Hindlimb muscle (tissue), 1 donor: ENCODE measurements at regions not wholly inside any gene's neighbourhood (a gene's known extent, or its start where the extent isn't known, plus 50 kb on each side); places are given as distances from the start of the nearest gene placed in this dataset.
"Not testable (repeated sequence)": the region's sequence is repeated elsewhere in the genome, so short reads cannot be mapped to it uniquely, and the experiment has no call there.

Experiments
- DNase-seq: peaks from one replicate; pipeline ENCODE4 v3.0.0-alpha.2; 2013

- no peak for DNase-seq
Observed at GRCh38 chr17:31798205-31798724, 60.8 kb downstream of the COPRS start.

- not testable (repeated sequence) for DNase-seq
Observed at GRCh38 chr17:31795941-31796340, 63.1 kb downstream of the COPRS start.

- DNase-seq = no peak
Observed at GRCh38 chr17:31794111-31794510, 64.9 kb downstream of the COPRS start.

DNA sequence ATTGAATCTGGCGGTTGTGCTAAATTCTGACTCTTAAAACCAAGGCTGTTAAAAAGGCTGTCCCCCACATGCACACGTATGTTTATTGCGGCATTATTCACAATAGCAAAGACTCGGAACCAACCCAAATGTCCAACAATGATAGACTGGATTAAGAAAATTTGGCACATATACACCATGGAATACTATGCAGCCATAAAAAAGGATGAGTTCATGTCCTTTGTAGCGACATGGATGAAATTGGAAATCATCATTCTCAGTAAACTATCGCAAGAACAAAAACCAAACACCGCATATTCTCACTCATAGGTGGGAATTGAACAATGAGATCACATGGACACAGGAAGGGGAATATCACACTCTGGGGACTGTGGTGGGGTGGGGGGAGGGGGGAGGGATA, 65.4 kb downstream of the COPRS start:
- not testable (repeated sequence) for DNase-seq

DNA sequence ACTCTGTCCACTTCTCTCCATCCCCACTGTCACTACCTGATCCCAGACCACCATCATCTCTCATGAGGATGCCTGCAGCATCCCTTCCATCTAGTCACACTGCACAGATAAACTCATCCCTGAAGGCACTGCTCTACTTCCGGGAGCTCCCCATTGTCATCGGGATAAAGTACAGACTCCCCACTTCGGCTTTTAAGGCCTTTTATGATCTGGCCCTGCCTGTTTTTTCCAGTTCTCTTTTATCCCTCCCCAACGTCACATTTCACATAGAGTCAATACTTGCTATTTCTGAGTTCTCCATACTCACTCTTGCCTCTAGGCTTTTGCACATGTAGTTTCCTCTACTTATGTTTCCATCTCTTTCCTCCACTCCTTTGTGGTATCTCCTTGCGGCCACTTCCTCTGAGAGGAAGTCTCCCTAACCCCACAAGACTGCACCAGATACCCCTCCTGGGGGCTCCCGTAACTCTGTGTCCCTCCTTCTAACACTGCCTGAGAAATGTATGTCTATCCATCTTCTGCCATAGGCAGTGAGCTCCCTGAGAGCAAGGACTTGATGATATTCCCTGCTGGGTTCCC, 66.9 kb downstream of the COPRS start:
- no peak for DNase-seq

DNA sequence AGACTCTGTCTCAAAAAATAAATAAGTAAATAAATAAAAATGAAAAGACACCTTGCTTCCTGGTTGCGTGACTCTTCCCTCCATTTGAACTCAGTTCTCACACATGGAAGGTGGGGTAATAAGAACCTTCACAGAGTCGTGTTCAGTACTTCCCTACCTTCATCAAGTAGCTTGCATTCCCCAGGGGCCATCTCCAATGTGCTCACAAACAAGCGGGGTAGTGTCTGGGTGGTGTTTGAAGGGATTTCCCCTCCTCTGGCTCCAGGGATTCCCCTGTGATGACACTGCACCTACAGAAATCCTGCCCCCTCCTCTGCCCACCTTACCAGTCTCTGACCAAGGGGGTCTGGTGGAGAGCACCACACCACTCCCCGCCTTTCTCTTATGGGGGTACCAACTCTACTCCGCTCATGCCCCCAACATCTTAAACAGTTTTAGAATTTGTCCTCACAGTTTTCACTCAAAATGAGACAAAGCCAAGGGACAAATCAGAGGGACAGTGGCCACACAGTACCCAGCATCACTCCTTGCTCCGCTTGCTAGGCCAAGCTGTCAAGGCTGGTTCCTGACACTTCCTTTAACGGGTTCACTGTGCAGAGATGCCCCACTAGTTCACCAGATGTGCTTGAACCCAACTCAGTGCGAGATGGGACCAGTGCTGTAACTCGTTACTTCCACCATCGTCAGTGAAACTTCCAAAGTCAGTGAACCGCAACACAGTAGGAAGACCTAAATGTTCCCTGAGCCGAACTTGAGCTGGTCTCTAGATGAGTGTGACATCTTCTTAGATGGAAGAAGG, 69.1 kb downstream of the COPRS start:
- DNase-seq = no peak

DNA sequence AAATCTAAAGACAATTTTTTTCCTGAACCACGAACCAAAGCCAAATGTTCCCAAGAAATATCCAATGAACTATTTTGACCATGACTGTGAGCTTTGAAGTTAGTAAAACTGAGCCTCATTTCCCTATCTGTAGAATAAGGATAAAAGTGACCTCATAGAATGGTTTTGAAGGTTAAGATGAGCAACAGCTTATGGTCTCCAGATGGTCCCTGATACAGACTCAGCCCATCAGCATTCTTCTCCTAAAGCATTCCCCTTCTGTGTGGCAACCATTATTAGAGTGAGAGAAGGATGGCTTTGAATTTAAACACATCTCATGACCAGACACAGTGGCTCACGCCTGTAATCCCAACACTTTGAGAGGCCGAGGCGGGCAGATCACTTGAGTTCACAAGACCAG, 70.1 kb downstream of the COPRS start:
- no peak for DNase-seq

DNA sequence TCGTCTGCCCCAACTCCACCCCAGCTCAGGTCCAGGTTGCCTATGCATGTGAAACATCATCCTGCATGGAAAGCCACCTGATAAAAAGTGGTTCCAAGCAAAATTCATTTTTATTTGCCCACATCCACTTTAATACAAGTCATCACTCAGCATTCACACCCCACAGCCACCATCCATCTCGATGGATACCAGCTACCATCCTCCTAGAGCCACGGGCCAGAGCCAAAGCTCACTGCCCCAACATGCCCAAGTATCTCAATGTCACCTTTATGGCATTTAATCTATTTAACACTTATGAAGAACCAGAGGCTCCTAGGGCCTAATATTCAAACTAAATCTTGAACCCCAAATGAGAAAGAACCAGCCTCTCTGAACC, 70.5 kb downstream of the COPRS start:
- DNase-seq = no peak

GRCh38 chr17:31787857-31788570, 71.0 kb downstream of the COPRS start:
- DNase-seq = no peak

DNA sequence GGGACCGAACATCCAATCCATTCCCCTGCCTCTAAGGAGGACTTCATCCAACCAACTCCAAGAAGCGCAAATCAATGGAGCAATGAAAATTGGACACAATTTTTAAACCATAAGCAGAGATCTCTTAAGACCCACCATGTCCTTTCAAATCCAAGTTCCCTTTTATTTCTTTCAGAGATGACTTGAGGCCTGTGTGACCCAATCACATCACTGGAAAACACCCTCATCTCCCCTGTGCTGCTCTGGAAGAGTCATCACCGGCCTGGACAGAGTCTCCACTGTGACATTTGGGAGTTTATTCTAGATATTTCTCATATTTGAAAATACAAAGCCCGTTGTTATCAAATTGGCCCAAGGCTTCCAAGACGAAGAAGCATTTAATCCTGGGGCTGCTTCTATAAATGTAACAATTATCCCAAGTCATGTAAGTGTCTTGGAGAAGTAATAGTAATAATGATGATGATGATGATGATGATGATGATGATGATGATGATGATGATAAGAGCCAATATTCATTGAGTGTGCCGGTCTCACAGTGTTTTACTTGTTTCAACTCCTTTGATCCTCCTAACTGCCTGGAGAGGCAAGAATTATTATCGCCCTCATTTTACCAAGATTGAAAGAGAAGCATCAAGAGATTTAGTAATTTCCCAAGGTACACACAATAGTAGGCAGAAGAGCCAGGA, 72.1 kb downstream of the COPRS start:
- no peak for DNase-seq

DNA sequence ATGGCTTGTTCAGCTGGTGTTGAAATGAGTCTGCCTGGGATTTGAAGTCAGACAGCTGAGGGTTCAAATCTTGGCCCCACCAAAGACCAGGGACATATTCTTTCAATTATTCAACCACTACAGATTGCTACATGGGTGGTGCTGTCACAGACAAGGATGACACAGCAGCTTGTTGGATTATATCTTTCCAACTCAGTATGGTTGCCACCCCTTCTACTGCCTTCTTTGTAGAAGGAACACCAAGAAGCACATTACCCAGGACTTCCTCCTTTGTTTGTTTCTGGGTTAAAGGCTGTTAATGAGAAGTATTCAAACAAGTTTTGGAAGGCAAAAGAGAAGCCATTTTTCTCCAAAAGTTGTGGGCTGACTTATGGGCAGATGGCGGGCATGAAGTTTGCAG, 78.6 kb downstream of the COPRS start:
- DNase-seq = no peak

DNA sequence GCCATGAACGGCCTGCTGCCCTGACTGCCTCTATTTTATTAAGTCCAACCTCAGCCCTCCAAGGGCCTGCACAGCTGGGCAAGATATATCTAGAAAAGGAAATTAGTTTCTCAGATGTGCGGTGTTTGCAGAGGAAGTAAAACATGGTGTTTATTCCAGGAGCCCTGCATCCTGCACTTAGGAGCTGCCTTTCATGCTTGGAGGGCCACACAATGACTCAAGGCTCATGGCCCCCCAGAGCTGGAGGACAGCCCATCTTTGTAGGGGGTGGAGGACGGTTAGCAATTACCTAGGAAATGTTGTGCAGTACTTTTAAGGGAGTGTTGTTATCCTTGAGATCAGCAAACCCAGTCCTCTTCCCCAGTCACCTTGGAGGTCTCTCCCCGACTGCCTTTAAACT, 80.5 kb downstream of the COPRS start:
- DNase-seq = peak; percentile 11

- not testable (repeated sequence) for DNase-seq
Observed at GRCh38 chr17:31771328-31771727, 87.7 kb downstream of the COPRS start.

DNA sequence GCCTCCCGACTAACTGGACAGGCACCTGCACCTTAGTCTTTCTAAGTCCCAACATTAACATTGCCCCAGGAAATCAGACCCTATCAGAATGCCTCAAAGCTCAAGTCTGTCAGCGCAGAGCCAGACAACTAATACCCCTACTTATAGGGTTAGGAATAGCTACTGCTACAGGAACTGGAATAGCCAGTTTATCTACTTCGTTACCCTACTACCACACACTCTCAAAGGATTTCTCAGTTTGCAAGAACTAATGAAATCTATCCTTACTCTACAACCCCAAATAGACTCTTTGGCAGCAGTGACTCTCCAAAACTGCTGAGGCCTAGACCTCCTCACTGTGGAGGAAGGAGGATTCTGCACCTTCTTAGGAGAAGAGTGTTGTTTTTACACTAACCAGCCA, 88.5 kb downstream of the COPRS start:
- DNase-seq = not testable (repeated sequence)

GRCh38 chr17:31761836-31762510, 97.1 kb downstream of the COPRS start:
- not testable (repeated sequence) for DNase-seq

- no peak for DNase-seq
Observed at GRCh38 chr17:31758646-31759045, 100.4 kb downstream of the COPRS start.

DNA sequence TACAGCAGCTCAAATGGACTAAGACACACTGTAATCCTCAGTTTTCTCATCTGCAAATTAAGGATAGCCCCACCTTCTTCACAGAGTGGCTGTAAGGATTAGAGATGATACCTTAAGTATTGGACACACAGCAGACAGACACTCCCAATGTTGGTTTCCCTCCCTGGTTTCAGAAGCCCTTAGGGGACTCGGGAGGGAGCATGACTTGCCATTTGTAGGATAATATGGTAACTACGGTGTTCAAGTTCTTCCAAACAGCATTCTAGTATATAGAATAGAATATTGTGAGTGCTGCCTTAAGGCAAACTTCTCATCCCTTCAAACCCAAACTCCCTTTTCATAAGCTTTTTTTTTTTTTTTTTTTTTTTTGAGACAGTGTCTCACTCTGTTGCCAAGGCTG, 101.9 kb downstream of the COPRS start:
- DNase-seq = no peak

GRCh38 chr17:31754239-31754945, 104.7 kb downstream of the COPRS start:
- no peak for DNase-seq

DNA sequence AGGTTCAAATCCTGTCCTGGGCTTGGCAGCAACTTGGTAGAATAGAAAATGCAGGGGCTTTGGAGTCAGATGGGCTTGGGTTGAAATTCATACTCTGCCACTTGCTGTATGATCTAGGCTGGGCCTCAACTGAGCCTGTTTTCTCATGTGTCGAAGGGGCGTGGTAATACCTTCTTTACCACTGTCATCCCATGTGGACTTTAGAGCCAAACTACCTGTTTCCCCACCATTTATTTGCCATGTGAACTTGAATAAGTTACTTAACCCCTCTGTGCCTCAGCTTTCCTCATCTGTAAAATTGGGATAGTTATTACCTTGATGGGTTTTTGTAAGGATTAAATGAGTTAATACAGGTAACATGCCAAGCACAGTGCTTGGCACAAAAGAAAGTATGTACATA, 106.0 kb downstream of the COPRS start:
- DNase-seq = no peak

- no peak for DNase-seq
Observed at GRCh38 chr17:31752584-31752983, 106.5 kb downstream of the COPRS start.

DNA sequence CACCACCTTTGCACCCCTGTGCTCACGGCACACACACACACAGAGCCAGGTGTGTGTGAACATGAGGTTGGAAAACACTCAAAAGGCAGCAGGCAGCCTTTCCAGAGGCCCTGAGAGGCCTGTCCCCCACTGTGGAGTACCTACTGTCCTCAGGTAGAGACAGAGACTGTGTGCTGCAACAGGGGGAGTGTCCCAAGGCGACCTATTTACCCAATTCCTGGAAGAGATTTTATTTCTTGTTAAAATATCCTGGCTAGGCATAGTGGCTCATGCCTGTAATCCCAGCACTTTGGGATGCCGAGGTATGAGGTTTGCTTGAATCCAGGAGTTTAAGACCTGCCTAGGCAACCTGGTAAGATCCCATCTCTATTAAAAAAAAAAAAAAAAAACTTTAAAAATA, 108.5 kb downstream of the COPRS start:
- no peak for DNase-seq

DNA sequence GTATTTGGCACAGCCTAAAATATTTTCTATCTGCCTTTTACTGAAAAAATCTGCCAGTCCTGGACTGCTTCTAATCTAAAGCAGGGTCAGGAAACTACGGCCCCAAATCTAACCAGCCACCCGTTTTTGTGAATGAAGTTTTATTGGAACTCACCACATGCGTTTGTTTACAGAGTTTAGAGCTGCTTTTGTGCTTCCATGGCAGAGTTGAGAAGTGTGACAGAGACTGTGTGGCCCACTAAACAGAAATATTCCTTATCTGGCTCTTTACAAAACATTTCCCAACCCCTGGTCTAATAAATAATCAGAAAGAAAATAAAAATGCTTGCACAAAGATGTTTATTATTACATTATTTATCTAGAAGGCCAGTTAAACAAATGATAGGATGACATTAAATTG, 110.2 kb downstream of the COPRS start:
- no peak for DNase-seq
